HL-60 (cell line): ENCODE measurements at regions not wholly inside any gene's neighbourhood (a gene's known extent, or its start where the extent isn't known, plus 50 kb on each side); places are given as distances from the start of the nearest gene placed in this dataset.
"Not testable (repeated sequence)": the region's sequence is repeated elsewhere in the genome, so short reads cannot be mapped to it uniquely, and the experiment has no call there.

ENCODE experiments used
- CTCF ChIP-seq: IDR thresholded peaks from one replicate; pipeline ENCODE4 v1.5.1; 2011; ENCODE audit warnings: low read length, control low read depth, inconsistent platforms; ENCODE audit not compliant: insufficient read depth
- GABPA ChIP-seq: IDR thresholded peaks from 2 replicates; pipeline ENCODE4 v1.6.1; 2012; ENCODE audit warnings: low read depth
- POLR2AphosphoS5 ChIP-seq: IDR thresholded peaks from 2 replicates; pipeline ENCODE4 v1.6.1; 2012; ENCODE audit warnings: low read depth
- REST ChIP-seq: IDR thresholded peaks from 2 replicates; pipeline ENCODE4 v1.6.1; 2012; ENCODE audit warnings: low read depth; ENCODE audit not compliant: insufficient replicate concordance
- SPI1 ChIP-seq: IDR thresholded peaks from 2 replicates; pipeline ENCODE4 v1.6.1; 2012; ENCODE audit warnings: low read depth, mild to moderate bottlenecking, borderline replicate concordance

- TF ChIP-seq CTCF, GABPA, REST, POLR2AphosphoS5, SPI1: not testable (repeated sequence)
Observed at GRCh38 chr20:28575991-28576390, 2681.5 kb upstream of the DEFB115 start.
